Skeletal muscle tissue (tissue), 3 donors: ENCODE measurements at regions not wholly inside any gene's neighbourhood (a gene's known extent, or its start where the extent isn't known, plus 50 kb on each side); places are given as distances from the start of the nearest gene placed in this dataset.
"Not testable (repeated sequence)": the region's sequence is repeated elsewhere in the genome, so short reads cannot be mapped to it uniquely, and the experiment has no call there.

Experiments
- H3K27ac ChIP-seq: one replicate; pipeline ENCODE4 v1.7.0; 2013; ENCODE audit warnings: mild to moderate bottlenecking, low read depth, low read length, inconsistent platforms
- H3K27me3 ChIP-seq, 3 donors: one replicate each; pipeline ENCODE4 v1.7.0; 2013; ENCODE audit warnings: low read length in 3 of 3; ENCODE audit not compliant: control insufficient read depth in 3 of 3, insufficient read depth in 3 of 3
- H3K36me3 ChIP-seq, 3 donors: one replicate each; pipeline ENCODE4 v1.7.0; 2013; ENCODE audit warnings: low read length in 3 of 3; ENCODE audit not compliant: control insufficient read depth in 3 of 3, insufficient read depth in 3 of 3
- H3K4me1 ChIP-seq, 3 donors: one replicate each; pipeline ENCODE4 v1.7.0; 2013; ENCODE audit warnings: low read length in 3 of 3, mild to moderate bottlenecking in 3 of 3; ENCODE audit not compliant: control insufficient read depth in 3 of 3, insufficient read depth in 3 of 3
- H3K4me3 ChIP-seq, 3 donors: one replicate each; pipeline ENCODE4 v1.7.0; 2013; ENCODE audit warnings: low read length in 3 of 3
- H3K9ac ChIP-seq, 3 donors: one replicate each; pipeline ENCODE4 v1.7.0; 2013; ENCODE audit warnings: low read length in 3 of 3, mild to moderate bottlenecking in 3 of 3, moderate library complexity in 2 of 3, low read depth in 1 of 3
- H3K9me3 ChIP-seq, 3 donors: one replicate each; pipeline ENCODE4 v1.7.0; 2013; ENCODE audit warnings: low read length in 3 of 3; ENCODE audit not compliant: control insufficient read depth in 3 of 3
- donor health status: Osteomylitis.

- no peaks in the 10 kb centered on the region for H3K9me3 ChIP-seq
- H3K27me3 ChIP-seq: no peaks in the 10 kb centered on the region
- no peaks in the 10 kb centered on the region for H3K4me1 ChIP-seq
- no peak overlapping the region for H3K4me3 ChIP-seq
- H3K36me3 ChIP-seq: no peaks in the 10 kb centered on the region
- H3K9ac ChIP-seq: no peak overlapping the region
- H3K27ac ChIP-seq: no peak overlapping the region
These were observed 1401.8 kb downstream of the SLITRK5 start for GRCh38 chr13:89072979-89073378.

- Histone ChIP-seq H3K36me3 (no peaks in the 10 kb centered on the region), H3K27me3 (no peaks in the 10 kb centered on the region), H3K9me3 (peaks cover 0 to 2% (median 0%) of the 10 kb centered on the region in 3 donors), H3K27ac (no peak overlapping the region), H3K9ac (no peak overlapping the region), H3K4me1 (no peaks in the 10 kb centered on the region), H3K4me3 (no peak overlapping the region)
These were observed 1405.5 kb downstream of the SLITRK5 start for GRCh38 chr13:89076622-89077021.

GRCh38 chr13:89082623-89083022 lies 1411.5 kb downstream of the SLITRK5 start:
- no peak overlapping the region for H3K9ac ChIP-seq
- peaks cover 0 to 2% (median 0%) of the 10 kb centered on the region in 3 donors for H3K9me3 ChIP-seq
- H3K4me3 ChIP-seq: no peak overlapping the region
- no peak overlapping the region for H3K27ac ChIP-seq
- H3K27me3 ChIP-seq: no peaks in the 10 kb centered on the region
- no peaks in the 10 kb centered on the region for H3K36me3 ChIP-seq
- H3K4me1 ChIP-seq: no peaks in the 10 kb centered on the region

- H3K9ac ChIP-seq, H3K4me1 ChIP-seq, H3K36me3 ChIP-seq, H3K4me3 ChIP-seq, H3K9me3 ChIP-seq, H3K27ac ChIP-seq, H3K27me3 ChIP-seq: not testable (repeated sequence)
These were observed 1416.9 kb downstream of the SLITRK5 start for GRCh38 chr13:89088107-89088506.

GRCh38 chr13:89097994-89098393 lies 1426.8 kb downstream of the SLITRK5 start:
- Histone ChIP-seq H3K4me3 (no peak overlapping the region), H3K27ac (no peak overlapping the region), H3K9ac (no peak overlapping the region), H3K36me3 (no peaks in the 10 kb centered on the region), H3K4me1 (no peaks in the 10 kb centered on the region), H3K27me3 (no peaks in the 10 kb centered on the region), H3K9me3 (no peaks in the 10 kb centered on the region)

GRCh38 chr13:89113744-89114143 lies 1442.6 kb downstream of the SLITRK5 start:
- H3K9me3 ChIP-seq: no peaks in the 10 kb centered on the region
- H3K4me1 ChIP-seq: no peaks in the 10 kb centered on the region
- H3K27ac ChIP-seq: no peak overlapping the region
- no peaks in the 10 kb centered on the region for H3K36me3 ChIP-seq
- H3K4me3 ChIP-seq: no peak overlapping the region
- H3K27me3 ChIP-seq: no peaks in the 10 kb centered on the region
- H3K9ac ChIP-seq: no peak overlapping the region

GRCh38 chr13:89115307-89115706 lies 1444.1 kb downstream of the SLITRK5 start:
- no peak overlapping the region for H3K9ac ChIP-seq
- no peak overlapping the region for H3K27ac ChIP-seq
- no peaks in the 10 kb centered on the region for H3K4me1 ChIP-seq
- no peak overlapping the region for H3K4me3 ChIP-seq
- H3K27me3 ChIP-seq: no peaks in the 10 kb centered on the region
- H3K9me3 ChIP-seq: no peaks in the 10 kb centered on the region
- no peaks in the 10 kb centered on the region for H3K36me3 ChIP-seq

GRCh38 chr13:89136678-89137077 lies 1465.5 kb downstream of the SLITRK5 start:
- Histone ChIP-seq H3K27me3 (no peaks in the 10 kb centered on the region), H3K4me1 (no peaks in the 10 kb centered on the region), H3K36me3 (no peaks in the 10 kb centered on the region), H3K9me3 (no peaks in the 10 kb centered on the region), H3K9ac (no peak overlapping the region), H3K4me3 (no peak overlapping the region), H3K27ac (no peak overlapping the region)

GRCh38 chr13:89150362-89150761 lies 1479.2 kb downstream of the SLITRK5 start:
- Histone ChIP-seq H3K4me1 (no peaks in the 10 kb centered on the region), H3K27ac (no peak overlapping the region), H3K36me3 (no peaks in the 10 kb centered on the region), H3K4me3 (no peak overlapping the region), H3K27me3 (no peaks in the 10 kb centered on the region), H3K9ac (no peak overlapping the region), H3K9me3 (no peaks in the 10 kb centered on the region)

GRCh38 chr13:89153941-89154340 lies 1482.8 kb downstream of the SLITRK5 start:
- no peaks in the 10 kb centered on the region for H3K36me3 ChIP-seq
- H3K9me3 ChIP-seq: no peaks in the 10 kb centered on the region
- no peak overlapping the region for H3K27ac ChIP-seq
- no peak overlapping the region for H3K9ac ChIP-seq
- H3K4me1 ChIP-seq: no peaks in the 10 kb centered on the region
- no peaks in the 10 kb centered on the region for H3K27me3 ChIP-seq
- no peak overlapping the region for H3K4me3 ChIP-seq

GRCh38 chr13:89163096-89163495 lies 1491.9 kb downstream of the SLITRK5 start:
- Histone ChIP-seq H3K36me3 (no peaks in the 10 kb centered on the region), H3K9ac (no peak overlapping the region), H3K4me3 (no peak overlapping the region), H3K27ac (no peak overlapping the region), H3K9me3 (no peaks in the 10 kb centered on the region), H3K4me1 (no peaks in the 10 kb centered on the region), H3K27me3 (no peaks in the 10 kb centered on the region)
